Breast epithelium (tissue), 3 donors: ENCODE measurements at regions not wholly inside any gene's neighbourhood (a gene's known extent, or its start where the extent isn't known, plus 50 kb on each side); places are given as distances from the start of the nearest gene placed in this dataset.

Experiments used
- CTCF ChIP-seq, 3 donors: fragments of 450-650 bp; IDR thresholded peaks; one replicate each; pipeline ENCODE4 v1.5.1; 2016 to 2017; ENCODE audit warnings: antibody characterized with exemption in 3 of 3, mild to moderate bottlenecking in 3 of 3, moderate library complexity in 3 of 3
- POLR2A ChIP-seq: fragments of 450-650 bp; IDR thresholded peaks from one replicate; pipeline ENCODE4 v1.6.1; 2016; ENCODE audit warnings: antibody characterized with exemption, mild to moderate bottlenecking, moderate library complexity
- POLR2AphosphoS5 ChIP-seq, 3 donors: sonication (generic); formaldehyde crosslinking; IDR thresholded peaks; one replicate each; pipeline ENCODE4 v1.6.1; 2017; ENCODE audit warnings: antibody characterized with exemption in 3 of 3

DNA sequence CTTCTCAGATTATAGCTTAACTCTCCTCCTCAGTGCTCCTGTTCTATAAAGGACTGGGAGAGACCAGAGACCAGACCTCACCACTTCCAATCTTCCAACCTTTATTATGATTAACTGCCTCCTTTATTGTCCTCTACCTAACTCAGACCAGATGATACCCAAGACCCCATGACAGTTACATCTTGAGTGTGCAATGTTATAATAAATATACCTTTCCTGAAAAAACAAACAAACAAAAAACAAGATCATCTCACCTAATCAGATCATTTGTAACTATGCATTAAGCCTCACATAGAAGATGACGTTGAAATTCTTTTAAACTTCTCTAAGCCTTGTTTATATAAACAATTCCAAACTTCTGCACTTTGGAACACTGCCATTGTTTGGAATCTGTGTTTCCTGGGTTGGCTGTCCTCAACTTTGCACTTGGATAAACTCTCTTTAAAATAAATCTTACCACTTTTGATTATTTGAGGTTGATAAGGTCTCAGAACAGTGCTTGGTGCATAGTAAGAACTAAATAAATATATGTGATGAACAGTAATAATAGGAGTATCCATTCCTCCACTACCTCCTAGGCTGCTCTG is 342.7 kb downstream of the TDRD15 start:
- TF ChIP-seq POLR2AphosphoS5 (IDR thresholded peaks at IDR 0.05) (no peak), CTCF (IDR thresholded peaks at IDR 0.05) (no peak), POLR2A (no peak)
